ENCODE measurements at regions not wholly inside any gene's neighbourhood (a gene's known extent, or its start where the extent isn't known, plus 50 kb on each side); places are given as distances from the start of the nearest gene placed in this dataset.

DNA sequence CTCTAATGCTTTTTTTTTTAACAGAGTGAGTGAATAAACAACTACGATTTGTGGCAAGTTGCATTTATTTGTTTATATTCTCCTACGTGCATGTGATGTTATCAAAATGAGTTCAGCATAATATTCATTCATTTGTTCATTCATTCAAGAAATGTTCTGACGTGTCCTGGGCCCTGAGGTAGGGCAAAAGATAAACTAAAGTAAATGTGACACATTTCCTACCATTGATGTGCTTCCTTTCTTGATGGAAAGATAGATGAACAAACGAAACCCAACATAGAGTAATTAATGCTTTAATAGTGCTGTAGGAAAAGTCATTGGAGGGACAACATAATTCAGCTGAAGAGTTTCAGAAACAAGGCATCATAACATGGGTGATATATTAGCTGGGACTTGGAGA, 261.5 kb upstream of the KCNMB2 start:
- no peak overlapping the region for H3K4me3 ChIP-seq (replicated peaks; ENCODE audit: low read depth, low read length)
- no peak for DNase-seq (ENCODE audit: extremely low read depth, low read depth)
- TF ChIP-seq, protein P1, sequence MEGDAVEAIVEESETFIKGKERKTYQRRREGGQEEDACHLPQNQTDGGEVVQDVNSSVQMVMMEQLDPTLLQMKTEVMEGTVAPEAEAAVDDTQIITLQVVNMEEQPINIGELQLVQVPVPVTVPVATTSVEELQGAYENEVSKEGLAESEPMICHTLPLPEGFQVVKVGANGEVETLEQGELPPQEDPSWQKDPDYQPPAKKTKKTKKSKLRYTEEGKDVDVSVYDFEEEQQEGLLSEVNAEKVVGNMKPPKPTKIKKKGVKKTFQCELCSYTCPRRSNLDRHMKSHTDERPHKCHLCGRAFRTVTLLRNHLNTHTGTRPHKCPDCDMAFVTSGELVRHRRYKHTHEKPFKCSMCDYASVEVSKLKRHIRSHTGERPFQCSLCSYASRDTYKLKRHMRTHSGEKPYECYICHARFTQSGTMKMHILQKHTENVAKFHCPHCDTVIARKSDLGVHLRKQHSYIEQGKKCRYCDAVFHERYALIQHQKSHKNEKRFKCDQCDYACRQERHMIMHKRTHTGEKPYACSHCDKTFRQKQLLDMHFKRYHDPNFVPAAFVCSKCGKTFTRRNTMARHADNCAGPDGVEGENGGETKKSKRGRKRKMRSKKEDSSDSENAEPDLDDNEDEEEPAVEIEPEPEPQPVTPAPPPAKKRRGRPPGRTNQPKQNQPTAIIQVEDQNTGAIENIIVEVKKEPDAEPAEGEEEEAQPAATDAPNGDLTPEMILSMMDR (IDR thresholded peaks at IDR 0.05; ENCODE audit: low read depth, low read length, missing control alignments), result no peak

DNA sequence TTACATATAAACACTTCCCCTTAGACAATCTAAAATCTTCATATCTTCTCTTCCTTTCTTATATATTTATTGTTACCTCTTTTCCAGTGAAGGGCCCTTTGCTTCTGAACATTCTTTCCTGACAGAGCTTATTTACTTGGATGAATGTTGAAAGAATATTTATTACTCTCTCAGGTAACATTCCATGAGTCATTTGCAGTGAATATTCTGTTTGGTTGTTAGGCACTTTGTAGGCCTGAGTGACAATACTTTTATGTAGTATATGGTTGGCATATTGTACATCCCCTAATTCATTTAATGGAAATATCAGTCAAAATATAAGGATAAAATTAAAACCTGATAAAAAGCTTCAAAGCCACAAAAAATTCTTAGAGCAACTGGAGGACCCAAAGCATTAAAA, 260.9 kb upstream of the KCNMB2 start:
- TF ChIP-seq, protein P1 (IDR thresholded peaks at IDR 0.05; ENCODE audit: low read depth, low read length, missing control alignments), result no peak
- H3K4me3 ChIP-seq (replicated peaks; ENCODE audit: low read depth, low read length), result no peak overlapping the region
- DNase-seq (ENCODE audit: extremely low read depth, low read depth), result no peak

DNA sequence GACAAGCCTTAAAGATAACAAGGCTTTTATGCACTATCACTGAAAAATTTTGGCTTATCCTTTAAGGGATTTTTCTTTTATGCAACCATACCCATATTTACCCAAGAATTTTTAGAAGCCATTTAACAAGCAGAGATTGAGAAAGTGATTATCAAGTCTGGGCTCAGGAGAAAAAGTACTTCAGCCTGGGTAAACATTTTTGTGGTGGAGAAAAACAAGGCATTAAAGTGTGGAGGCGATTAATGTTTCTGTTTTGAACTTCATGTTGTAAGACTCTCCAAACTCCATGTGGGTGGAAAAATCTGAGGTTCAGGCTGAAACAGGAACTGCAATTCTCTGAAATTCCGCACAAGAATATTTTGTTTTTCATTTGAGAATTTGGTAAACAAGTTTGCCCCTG, 260.4 kb upstream of the KCNMB2 start:
- TF ChIP-seq, protein P1 (IDR thresholded peaks at IDR 0.05; ENCODE audit: low read depth, low read length, missing control alignments), result no peak
- DNase-seq (ENCODE audit: extremely low read depth, low read depth), result no peak
- H3K4me3 ChIP-seq (replicated peaks; ENCODE audit: low read depth, low read length), result no peak overlapping the region

DNA sequence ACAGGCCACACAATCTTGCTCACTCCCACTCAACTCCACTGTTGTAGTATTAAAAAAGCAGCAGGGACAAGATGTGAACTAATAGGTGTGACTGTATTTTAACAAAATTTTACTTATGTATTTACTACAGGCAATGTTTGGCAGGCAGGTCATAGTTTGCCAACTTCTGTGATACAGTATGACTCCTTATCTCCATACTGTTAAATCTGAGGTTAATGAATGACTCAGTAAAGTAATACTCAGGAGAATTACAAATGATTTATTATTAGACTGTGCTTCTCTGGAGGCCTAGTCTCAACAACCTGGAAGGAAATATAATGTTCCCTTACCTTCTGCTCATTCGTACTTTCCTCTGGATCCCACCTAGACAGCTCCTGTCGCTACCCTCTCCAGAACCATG, 258.6 kb upstream of the KCNMB2 start:
- no peak overlapping the region for H3K4me3 ChIP-seq (replicated peaks; ENCODE audit: low read depth, low read length)
- DNase-seq (ENCODE audit: extremely low read depth, low read depth), result no peak
- TF ChIP-seq, protein P1 (IDR thresholded peaks at IDR 0.05; ENCODE audit: low read depth, low read length, missing control alignments), result no peak

DNA sequence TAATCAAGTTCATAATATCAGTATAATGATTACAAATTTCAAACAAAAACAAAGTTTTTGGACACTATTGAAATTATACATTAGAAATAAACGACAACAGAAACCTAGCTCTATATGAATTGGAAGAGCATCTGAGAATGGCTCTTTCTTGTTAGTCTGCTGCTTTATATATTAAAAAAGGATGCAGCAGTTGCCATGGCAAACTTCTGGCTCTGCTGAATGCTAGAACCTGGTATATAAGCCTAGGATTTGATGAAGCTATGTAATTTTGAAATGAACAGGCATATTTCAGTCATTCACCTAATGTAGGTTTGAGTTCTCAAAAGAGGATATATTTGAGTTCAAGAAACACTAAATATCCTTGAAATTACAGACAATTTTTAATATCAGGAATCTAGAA, 252.7 kb upstream of the KCNMB2 start:
- no peak for DNase-seq (ENCODE audit: extremely low read depth, low read depth)
- no peak overlapping the region for H3K4me3 ChIP-seq (replicated peaks; ENCODE audit: low read depth, low read length)
- TF ChIP-seq, protein P1 (IDR thresholded peaks at IDR 0.05; ENCODE audit: low read depth, low read length, missing control alignments), result no peak

DNA sequence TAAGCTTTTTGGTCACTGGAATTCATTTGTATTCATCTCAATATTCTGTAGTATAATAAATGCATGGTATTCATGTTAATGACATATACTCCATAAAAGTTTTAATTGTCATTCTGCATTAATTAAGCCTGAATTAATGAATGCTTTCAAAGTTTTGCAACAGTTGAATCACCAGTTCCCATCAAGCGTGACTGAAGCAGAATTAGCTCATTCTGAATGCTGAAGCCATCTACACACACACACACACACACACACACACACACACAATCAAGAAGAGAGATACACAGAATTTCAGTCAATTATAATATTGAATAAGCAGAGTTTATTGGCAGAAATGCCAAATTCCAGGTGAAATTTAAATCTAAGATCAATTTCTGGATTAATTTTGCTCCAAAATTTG, 252.1 kb upstream of the KCNMB2 start:
- H3K4me3 ChIP-seq (replicated peaks; ENCODE audit: low read depth, low read length), result no peak overlapping the region
- TF ChIP-seq, protein P1 (IDR thresholded peaks at IDR 0.05; ENCODE audit: low read depth, low read length, missing control alignments), result no peak
- DNase-seq (ENCODE audit: extremely low read depth, low read depth), result no peak

DNA sequence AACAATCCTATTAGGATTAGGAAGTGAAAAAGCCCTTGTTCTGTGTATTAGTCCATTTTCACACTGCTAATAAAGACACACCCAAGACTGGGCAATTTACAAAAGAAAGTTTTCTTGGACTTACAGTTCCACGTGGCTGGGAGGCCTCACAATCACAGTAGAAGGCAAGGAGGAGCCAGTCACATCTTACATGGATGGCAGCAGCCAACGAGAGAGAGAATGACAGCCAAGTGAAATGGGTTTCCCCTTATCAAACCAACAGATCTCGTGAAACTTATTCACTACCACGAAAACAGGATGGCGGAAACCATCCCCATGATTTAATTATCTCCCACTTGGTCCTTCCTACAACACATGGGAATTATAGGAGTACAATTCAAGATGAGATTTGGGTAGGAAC, 248.2 kb upstream of the KCNMB2 start:
- H3K4me3 ChIP-seq (replicated peaks; ENCODE audit: low read depth, low read length), result no peak overlapping the region
- TF ChIP-seq, protein P1 (IDR thresholded peaks at IDR 0.05; ENCODE audit: low read depth, low read length, missing control alignments), result no peak
- DNase-seq (ENCODE audit: extremely low read depth, low read depth), result no peak

Data from HFF-Myc (cell line).